ENCODE measurements at regions not wholly inside any gene's neighbourhood (a gene's known extent, or its start where the extent isn't known, plus 50 kb on each side); places are given as distances from the start of the nearest gene placed in this dataset.
"Not testable (repeated sequence)": the region's sequence is repeated elsewhere in the genome, so short reads cannot be mapped to it uniquely, and the experiment has no call there.

- H3K4me3 Mint-ChIP-seq; H3K27ac Mint-ChIP-seq; H3K4me1 Mint-ChIP-seq (ENCODE audit: low read depth); H3K27me3 Mint-ChIP-seq; DNase-seq: not testable (repeated sequence)
- peaks cover 13% of the 10 kb centered on the region for H3K36me3 Mint-ChIP-seq (ENCODE audit: low read depth)
- H3K9me3 Mint-ChIP-seq, result peaks cover 25% of the 10 kb centered on the region
These were observed 1144.9 kb downstream of the RPIA start for GRCh38 chr2:89836326-89836725.

DNA sequence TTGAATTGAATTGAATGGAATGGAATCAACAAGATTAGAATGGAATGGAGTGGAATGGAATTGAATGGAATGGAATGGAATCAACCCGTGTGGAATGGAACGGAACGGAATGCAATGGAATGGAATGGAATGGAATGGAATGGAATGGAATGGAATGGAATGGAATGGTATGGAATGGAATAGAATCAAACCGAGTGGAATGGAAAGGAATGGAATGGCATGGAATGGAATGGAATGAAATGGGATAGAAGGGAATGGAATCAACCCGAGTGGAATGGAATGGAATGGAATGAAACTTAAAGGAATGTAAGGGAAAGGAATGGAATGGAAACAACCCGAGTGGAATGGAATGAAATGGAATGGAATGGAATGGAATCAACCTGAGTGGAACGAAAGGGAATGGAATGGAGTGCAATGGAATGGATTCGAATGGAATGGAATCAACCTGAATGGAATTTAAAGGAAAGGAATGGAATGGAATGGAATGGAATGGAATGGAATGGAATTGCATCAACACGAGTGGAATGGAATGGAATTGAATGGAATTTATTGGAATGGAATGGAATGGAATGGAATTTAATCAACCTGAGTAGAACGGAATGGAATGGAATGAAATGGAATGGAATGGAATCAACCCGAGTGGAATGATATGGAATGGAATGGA is 1146.6 kb downstream of the RPIA start:
- Mint-ChIP-seq H3K27ac (no peak overlapping the region), H3K4me3 (no peak overlapping the region), H3K4me1 (ENCODE audit: low read depth) (no peaks in the 10 kb centered on the region), H3K27me3 (no peaks in the 10 kb centered on the region), H3K36me3 (ENCODE audit: low read depth) (peaks cover 12% of the 10 kb centered on the region), H3K9me3 (peaks cover 32% of the 10 kb centered on the region)
- no peak for DNase-seq

GRCh38 chr2:89840175-89840574 is 1148.7 kb downstream of the RPIA start:
- Mint-ChIP-seq H3K36me3 (ENCODE audit: low read depth) (peaks cover 11% of the 10 kb centered on the region), H3K9me3 (peaks cover 34% of the 10 kb centered on the region)
- not testable (repeated sequence) for H3K4me1 Mint-ChIP-seq (ENCODE audit: low read depth); H3K4me3 Mint-ChIP-seq; DNase-seq; H3K27me3 Mint-ChIP-seq; H3K27ac Mint-ChIP-seq

DNA sequence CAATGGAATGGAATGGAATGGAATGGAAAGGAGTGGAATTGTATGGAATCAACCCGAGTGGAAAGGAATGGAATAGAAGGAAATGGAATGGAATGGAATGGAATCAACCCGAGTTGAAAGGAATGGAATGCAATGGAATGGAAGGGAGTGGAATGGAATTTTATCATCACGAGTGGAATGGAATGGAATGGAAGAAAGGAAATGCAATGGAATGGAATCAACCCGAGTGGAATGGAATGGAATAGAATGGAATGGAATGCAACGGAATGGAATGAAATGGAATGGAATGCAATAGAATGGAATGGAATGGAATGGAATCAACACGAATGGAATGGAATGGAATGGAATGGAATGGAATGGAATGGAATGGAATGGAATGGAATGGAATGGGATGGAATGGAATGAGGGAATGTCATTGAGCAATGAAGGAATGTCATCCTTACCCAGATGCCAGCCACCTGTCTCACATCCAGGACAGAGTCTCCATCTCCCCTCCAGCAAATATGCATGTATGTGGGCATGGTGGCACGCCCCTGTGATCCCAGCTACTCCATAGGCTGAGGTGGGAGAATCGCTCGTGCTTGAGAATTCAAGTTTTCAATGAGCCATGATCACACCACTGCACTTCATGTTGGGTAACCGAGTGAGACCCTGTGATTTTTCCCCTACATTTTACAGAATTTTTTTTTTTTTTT is 1149.5 kb downstream of the RPIA start:
- peaks cover 11% of the 10 kb centered on the region for H3K36me3 Mint-ChIP-seq (ENCODE audit: low read depth)
- H3K9me3 Mint-ChIP-seq, result peaks cover 34% of the 10 kb centered on the region
- H3K4me3 Mint-ChIP-seq; H3K4me1 Mint-ChIP-seq (ENCODE audit: low read depth); DNase-seq; H3K27ac Mint-ChIP-seq; H3K27me3 Mint-ChIP-seq: not testable (repeated sequence)

- Mint-ChIP-seq H3K9me3 (peaks cover 30% of the 10 kb centered on the region), H3K4me3 (no peak overlapping the region), H3K4me1 (ENCODE audit: low read depth) (no peaks in the 10 kb centered on the region), H3K36me3 (ENCODE audit: low read depth) (peaks cover 7% of the 10 kb centered on the region), H3K27me3 (no peaks in the 10 kb centered on the region), H3K27ac (no peak overlapping the region)
- no peak for DNase-seq
These were observed 1150.0 kb downstream of the RPIA start for GRCh38 chr2:89841476-89841840.

DNA sequence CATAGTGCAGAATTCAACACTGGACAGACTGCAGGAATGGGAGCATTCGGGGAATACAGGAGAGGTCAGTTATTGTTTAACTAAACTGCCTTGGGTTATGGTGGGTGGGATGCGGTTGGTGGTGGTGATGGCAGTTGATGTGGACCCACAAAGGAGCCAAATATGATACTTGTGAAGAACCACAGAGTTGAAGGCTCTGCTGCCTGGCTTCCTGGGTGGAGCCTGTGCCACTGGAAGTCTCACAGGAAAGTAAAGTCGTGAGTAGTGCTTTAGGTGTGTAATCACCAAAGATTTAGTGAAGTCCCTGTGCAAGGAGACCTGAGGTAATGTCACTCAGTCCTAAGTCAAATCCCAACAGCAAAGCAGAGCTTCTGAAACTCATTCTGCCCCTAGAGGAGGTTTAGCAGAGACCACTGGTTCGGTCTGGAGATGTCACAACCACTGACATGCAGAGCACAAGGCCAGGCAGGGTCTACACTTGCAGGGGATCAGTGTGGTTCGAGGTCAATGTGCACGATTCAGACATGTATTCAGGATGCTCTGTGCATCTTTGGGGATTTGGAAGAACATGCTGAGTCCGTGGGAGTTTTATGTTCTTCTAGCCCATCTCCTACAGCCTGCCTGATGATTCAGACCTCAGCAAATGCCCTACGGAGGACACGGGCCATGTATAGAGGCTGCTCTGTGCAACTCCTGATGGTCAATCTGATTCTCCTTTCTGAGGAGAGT is 1150.9 kb downstream of the RPIA start:
- DNase-seq, result no peak
- H3K4me3 Mint-ChIP-seq, result no peak overlapping the region
- H3K9me3 Mint-ChIP-seq, result peaks cover 28% of the 10 kb centered on the region
- peaks cover 5% of the 10 kb centered on the region for H3K36me3 Mint-ChIP-seq (ENCODE audit: low read depth)
- no peak overlapping the region for H3K27ac Mint-ChIP-seq
- no peaks in the 10 kb centered on the region for H3K4me1 Mint-ChIP-seq (ENCODE audit: low read depth)
- no peaks in the 10 kb centered on the region for H3K27me3 Mint-ChIP-seq

- peaks cover 5% of the 10 kb centered on the region for H3K36me3 Mint-ChIP-seq (ENCODE audit: low read depth)
- DNase-seq, result no peak
- H3K4me1 Mint-ChIP-seq (ENCODE audit: low read depth), result no peaks in the 10 kb centered on the region
- peaks cover 3% of the 10 kb centered on the region for H3K27me3 Mint-ChIP-seq
- peaks cover 21% of the 10 kb centered on the region for H3K9me3 Mint-ChIP-seq
- H3K4me3 Mint-ChIP-seq, result no peak overlapping the region
- H3K27ac Mint-ChIP-seq, result no peak overlapping the region
These were observed 1152.9 kb downstream of the RPIA start for GRCh38 chr2:89844221-89844943.

- Mint-ChIP-seq H3K27me3 (peaks cover 3% of the 10 kb centered on the region), H3K27ac (no peak overlapping the region), H3K4me1 (ENCODE audit: low read depth) (no peaks in the 10 kb centered on the region), H3K4me3 (no peak overlapping the region), H3K9me3 (peaks cover 16% of the 10 kb centered on the region), H3K36me3 (ENCODE audit: low read depth) (peaks cover 2% of the 10 kb centered on the region)
- no peak for DNase-seq
These were observed 1154.1 kb downstream of the RPIA start for GRCh38 chr2:89845532-89845931.

DNA sequence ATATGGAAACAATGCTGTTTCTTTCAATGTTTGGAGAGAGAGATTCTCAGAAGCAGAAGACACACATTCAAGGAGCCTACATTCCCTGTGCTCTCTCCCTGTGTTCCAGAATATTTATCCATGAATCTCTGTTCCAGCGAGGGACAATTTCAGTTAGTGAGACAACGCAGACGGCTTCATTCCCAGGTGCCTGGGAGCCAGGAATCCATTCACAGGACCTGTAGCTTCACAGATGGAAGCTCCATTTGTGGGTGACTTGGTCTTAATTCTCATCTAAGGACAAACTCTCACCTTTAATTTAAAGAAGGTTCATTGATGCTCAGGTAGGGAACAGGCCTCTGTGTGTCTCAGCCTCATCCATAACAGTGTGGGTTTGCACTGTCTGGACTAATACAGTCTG is 1156.6 kb downstream of the RPIA start:
- H3K27me3 Mint-ChIP-seq, result peaks cover 3% of the 10 kb centered on the region
- H3K36me3 Mint-ChIP-seq (ENCODE audit: low read depth), result no peaks in the 10 kb centered on the region
- H3K4me3 Mint-ChIP-seq, result no peak overlapping the region
- no peak overlapping the region for H3K27ac Mint-ChIP-seq
- H3K9me3 Mint-ChIP-seq, result peaks cover 2% of the 10 kb centered on the region
- DNase-seq, result no peak
- no peaks in the 10 kb centered on the region for H3K4me1 Mint-ChIP-seq (ENCODE audit: low read depth)

DNA sequence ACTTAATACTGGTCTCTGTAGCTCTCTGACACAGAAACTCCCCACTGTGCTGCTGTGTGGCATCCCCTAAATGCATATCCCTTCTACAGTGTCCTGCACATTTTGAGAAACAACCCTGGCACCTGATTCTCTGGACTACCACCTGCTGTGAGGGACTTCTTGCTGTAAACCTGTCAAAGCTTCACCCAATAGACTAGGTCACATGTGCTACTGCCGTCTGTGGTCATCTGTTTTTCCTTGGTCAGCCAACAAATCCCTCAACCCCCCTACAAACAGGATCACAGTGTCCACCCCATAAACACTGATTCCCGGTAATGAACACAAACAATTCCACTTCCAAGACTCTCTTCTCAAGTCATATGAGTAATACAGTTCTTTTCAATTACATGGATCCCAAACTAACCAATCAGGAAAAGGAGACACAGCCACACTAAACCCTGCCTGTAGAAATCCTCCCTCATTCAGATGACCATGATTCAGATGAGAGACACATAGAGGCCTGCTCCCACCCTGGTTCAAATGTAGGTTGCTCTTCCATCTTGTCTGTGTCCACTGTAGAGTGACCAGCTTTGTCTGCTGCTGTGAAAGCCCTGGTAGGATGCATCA is 1157.4 kb downstream of the RPIA start:
- no peaks in the 10 kb centered on the region for H3K36me3 Mint-ChIP-seq (ENCODE audit: low read depth)
- no peak overlapping the region for H3K27ac Mint-ChIP-seq
- peaks cover under 1% of the 10 kb centered on the region for H3K9me3 Mint-ChIP-seq
- peaks cover 3% of the 10 kb centered on the region for H3K27me3 Mint-ChIP-seq
- no peak overlapping the region for H3K4me3 Mint-ChIP-seq
- H3K4me1 Mint-ChIP-seq (ENCODE audit: low read depth), result no peaks in the 10 kb centered on the region
- no peak for DNase-seq

DNA sequence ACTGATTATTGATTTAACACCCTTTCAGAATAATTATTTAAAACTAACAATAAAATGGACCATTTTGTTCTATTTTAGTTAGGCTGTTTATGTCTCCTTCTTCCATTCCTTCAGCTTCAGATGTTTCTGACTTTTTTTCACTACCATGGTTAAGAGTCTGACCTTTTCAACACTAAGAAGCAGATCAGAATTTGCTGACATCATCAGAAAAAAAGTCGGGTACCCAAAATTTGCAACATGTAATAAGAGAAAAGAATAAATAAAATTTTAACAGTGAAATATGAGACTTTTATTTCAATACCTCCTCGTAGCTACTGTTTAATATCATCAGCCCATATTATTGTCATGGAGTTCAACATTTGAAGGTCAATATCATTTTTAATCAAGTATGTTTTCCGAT is 1158.3 kb downstream of the RPIA start:
- no peak for DNase-seq
- no peak overlapping the region for H3K27ac Mint-ChIP-seq
- no peak overlapping the region for H3K4me3 Mint-ChIP-seq
- H3K4me1 Mint-ChIP-seq (ENCODE audit: low read depth), result no peaks in the 10 kb centered on the region
- H3K27me3 Mint-ChIP-seq, result peaks cover 3% of the 10 kb centered on the region
- H3K36me3 Mint-ChIP-seq (ENCODE audit: low read depth), result no peaks in the 10 kb centered on the region
- H3K9me3 Mint-ChIP-seq, result no peaks in the 10 kb centered on the region

GRCh38 chr2:89850481-89850880 is 1159.0 kb downstream of the RPIA start:
- no peak for DNase-seq
- Mint-ChIP-seq H3K4me3 (no peak overlapping the region), H3K4me1 (ENCODE audit: low read depth) (no peaks in the 10 kb centered on the region), H3K27ac (no peak overlapping the region), H3K9me3 (no peaks in the 10 kb centered on the region), H3K36me3 (ENCODE audit: low read depth) (no peaks in the 10 kb centered on the region), H3K27me3 (peaks cover 3% of the 10 kb centered on the region)

DNA sequence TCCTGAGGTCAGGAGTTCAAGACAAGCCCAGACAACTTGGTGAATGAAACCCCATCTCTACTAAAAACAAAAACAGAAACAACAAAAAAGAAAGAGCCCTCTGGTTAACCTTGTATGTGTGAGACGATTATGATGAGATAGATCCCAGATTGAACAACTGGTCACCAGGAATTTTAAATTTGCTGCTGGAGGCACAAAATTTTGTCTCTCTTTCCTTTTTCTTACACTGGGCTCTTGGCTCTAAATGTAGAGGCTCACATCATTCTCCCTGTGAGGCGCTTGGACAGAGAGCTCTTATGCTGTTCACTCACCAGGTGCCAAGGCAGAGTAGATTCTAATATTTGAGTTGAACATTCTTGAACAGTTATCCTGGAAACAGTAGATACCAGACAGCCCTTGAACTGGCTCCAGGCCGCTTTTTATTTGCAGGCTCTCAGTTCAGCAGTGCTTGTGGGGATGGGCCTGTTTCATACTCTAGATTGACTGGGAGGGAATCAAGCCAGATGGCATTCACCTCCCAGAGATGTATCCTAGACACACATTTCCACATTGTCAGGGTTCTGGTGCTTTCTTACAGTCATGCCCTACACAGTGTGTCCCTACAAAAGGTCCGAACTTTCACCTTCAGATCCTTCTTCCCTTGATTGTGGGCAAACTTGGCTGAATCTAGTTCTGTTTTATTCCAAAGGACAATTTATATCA is 1159.6 kb downstream of the RPIA start:
- no peak for DNase-seq
- H3K4me3 Mint-ChIP-seq, result no peak overlapping the region
- H3K27me3 Mint-ChIP-seq, result peaks cover 3% of the 10 kb centered on the region
- H3K9me3 Mint-ChIP-seq, result no peaks in the 10 kb centered on the region
- no peaks in the 10 kb centered on the region for H3K36me3 Mint-ChIP-seq (ENCODE audit: low read depth)
- no peak overlapping the region for H3K27ac Mint-ChIP-seq
- H3K4me1 Mint-ChIP-seq (ENCODE audit: low read depth), result no peaks in the 10 kb centered on the region

GRCh38 chr2:89851583-89851905 is 1160.1 kb downstream of the RPIA start:
- H3K4me3 Mint-ChIP-seq, result no peak overlapping the region
- peaks cover 3% of the 10 kb centered on the region for H3K27me3 Mint-ChIP-seq
- no peaks in the 10 kb centered on the region for H3K36me3 Mint-ChIP-seq (ENCODE audit: low read depth)
- DNase-seq, result no peak
- no peaks in the 10 kb centered on the region for H3K4me1 Mint-ChIP-seq (ENCODE audit: low read depth)
- no peak overlapping the region for H3K27ac Mint-ChIP-seq
- no peaks in the 10 kb centered on the region for H3K9me3 Mint-ChIP-seq
